ENCODE measurements at regions not wholly inside any gene's neighbourhood (a gene's known extent, or its start where the extent isn't known, plus 50 kb on each side); places are given as distances from the start of the nearest gene placed in this dataset.

- no peaks in the 10 kb centered on the region for H3K9me3 ChIP-seq (ENCODE audit: insufficient read depth, low read depth, low read length)
- no peaks in the 10 kb centered on the region for H3K36me3 ChIP-seq (ENCODE audit: insufficient read depth, low read length)
- TF ChIP-seq EZH2phosphoT487 (IDR thresholded peaks at IDR 0.05; ENCODE audit: borderline replicate concordance), result no peak
- TF ChIP-seq, protein P1, sequence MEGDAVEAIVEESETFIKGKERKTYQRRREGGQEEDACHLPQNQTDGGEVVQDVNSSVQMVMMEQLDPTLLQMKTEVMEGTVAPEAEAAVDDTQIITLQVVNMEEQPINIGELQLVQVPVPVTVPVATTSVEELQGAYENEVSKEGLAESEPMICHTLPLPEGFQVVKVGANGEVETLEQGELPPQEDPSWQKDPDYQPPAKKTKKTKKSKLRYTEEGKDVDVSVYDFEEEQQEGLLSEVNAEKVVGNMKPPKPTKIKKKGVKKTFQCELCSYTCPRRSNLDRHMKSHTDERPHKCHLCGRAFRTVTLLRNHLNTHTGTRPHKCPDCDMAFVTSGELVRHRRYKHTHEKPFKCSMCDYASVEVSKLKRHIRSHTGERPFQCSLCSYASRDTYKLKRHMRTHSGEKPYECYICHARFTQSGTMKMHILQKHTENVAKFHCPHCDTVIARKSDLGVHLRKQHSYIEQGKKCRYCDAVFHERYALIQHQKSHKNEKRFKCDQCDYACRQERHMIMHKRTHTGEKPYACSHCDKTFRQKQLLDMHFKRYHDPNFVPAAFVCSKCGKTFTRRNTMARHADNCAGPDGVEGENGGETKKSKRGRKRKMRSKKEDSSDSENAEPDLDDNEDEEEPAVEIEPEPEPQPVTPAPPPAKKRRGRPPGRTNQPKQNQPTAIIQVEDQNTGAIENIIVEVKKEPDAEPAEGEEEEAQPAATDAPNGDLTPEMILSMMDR (conservative IDR thresholded peaks at IDR 0.05; ENCODE audit: low read length), result no peak
- peak overlapping the region; percentile 48 for H3K9ac ChIP-seq (ENCODE audit: low read depth, low read length, poor library complexity, severe bottlenecking)
- H3K9me2 ChIP-seq (replicated peaks; ENCODE audit: low read depth, low read length), result no peaks in the 10 kb centered on the region
- peak overlapping the region; percentile 47; the same call in 1 of the 2 replicates for H2AFZ ChIP-seq (ENCODE audit: low read length)
- peak overlapping the region; percentile 14 for H3K4me3 ChIP-seq (ENCODE audit: low read length, poor library complexity, severe bottlenecking)
- H3K79me2 ChIP-seq (ENCODE audit: insufficient read depth, low read length), result no peaks in the 10 kb centered on the region
- H3F3A ChIP-seq (ENCODE audit: low read depth), result no peaks in the 10 kb centered on the region
- no peaks in the 10 kb centered on the region for H4K20me1 ChIP-seq (ENCODE audit: insufficient read depth, low read length, poor library complexity, severe bottlenecking)
- H3K27me3 ChIP-seq (ENCODE audit: insufficient read depth, low read length, poor library complexity, severe bottlenecking), result no peaks in the 10 kb centered on the region
- H3K4me2 ChIP-seq (ENCODE audit: low read depth, low read length, poor library complexity, severe bottlenecking), result peak overlapping the region; percentile 53
- H3K4me1 ChIP-seq (ENCODE audit: insufficient read depth, low read length, poor library complexity, severe bottlenecking), result peaks cover 32% of the 10 kb centered on the region
These were observed 107.2 kb upstream of the LYZL2 start for GRCh38 chr10:30736685-30737232.

DNA sequence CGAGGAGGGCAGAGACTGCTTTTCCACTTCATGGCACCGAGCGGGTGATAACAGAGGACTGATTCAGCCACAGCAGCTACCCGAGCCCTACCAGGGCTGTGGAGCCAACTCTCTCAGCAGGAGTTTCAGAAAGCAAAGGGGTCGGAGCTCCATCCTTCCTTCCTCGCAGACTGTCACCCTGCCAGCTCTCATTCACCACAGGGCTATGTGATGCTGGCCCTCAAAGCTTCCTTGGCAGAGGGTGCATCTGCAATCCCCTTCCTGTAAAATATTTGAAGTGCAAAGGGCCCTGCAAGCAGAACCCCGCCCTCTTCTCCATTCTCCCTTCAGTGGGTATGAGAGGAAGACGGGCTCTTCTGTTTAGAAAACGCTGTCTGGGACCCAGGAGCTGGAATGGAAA, 105.3 kb upstream of the LYZL2 start:
- H3K4me1 ChIP-seq (ENCODE audit: insufficient read depth, low read length, poor library complexity, severe bottlenecking), result peaks cover 32% of the 10 kb centered on the region
- H3K9ac ChIP-seq (ENCODE audit: low read depth, low read length, poor library complexity, severe bottlenecking), result peak overlapping the region; percentile 13
- peak overlapping the region; percentile 7; the same call in 1 of the 2 replicates for H2AFZ ChIP-seq (ENCODE audit: low read length)
- H3K79me2 ChIP-seq (ENCODE audit: insufficient read depth, low read length), result no peaks in the 10 kb centered on the region
- no peaks in the 10 kb centered on the region for H3K9me2 ChIP-seq (replicated peaks; ENCODE audit: low read depth, low read length)
- H3F3A ChIP-seq (ENCODE audit: low read depth), result no peaks in the 10 kb centered on the region
- H3K4me2 ChIP-seq (ENCODE audit: low read depth, low read length, poor library complexity, severe bottlenecking), result no peak overlapping the region
- no peaks in the 10 kb centered on the region for H3K27me3 ChIP-seq (ENCODE audit: insufficient read depth, low read length, poor library complexity, severe bottlenecking)
- no peak overlapping the region for H3K4me3 ChIP-seq (ENCODE audit: low read length, poor library complexity, severe bottlenecking)
- H4K20me1 ChIP-seq (ENCODE audit: insufficient read depth, low read length, poor library complexity, severe bottlenecking), result no peaks in the 10 kb centered on the region
- H3K36me3 ChIP-seq (ENCODE audit: insufficient read depth, low read length), result no peaks in the 10 kb centered on the region
- no peaks in the 10 kb centered on the region for H3K9me3 ChIP-seq (ENCODE audit: insufficient read depth, low read depth, low read length)
- TF ChIP-seq, protein P1 (conservative IDR thresholded peaks at IDR 0.05; ENCODE audit: low read length), result no peak
- TF ChIP-seq EZH2phosphoT487 (IDR thresholded peaks at IDR 0.05; ENCODE audit: borderline replicate concordance), result no peak

DNA sequence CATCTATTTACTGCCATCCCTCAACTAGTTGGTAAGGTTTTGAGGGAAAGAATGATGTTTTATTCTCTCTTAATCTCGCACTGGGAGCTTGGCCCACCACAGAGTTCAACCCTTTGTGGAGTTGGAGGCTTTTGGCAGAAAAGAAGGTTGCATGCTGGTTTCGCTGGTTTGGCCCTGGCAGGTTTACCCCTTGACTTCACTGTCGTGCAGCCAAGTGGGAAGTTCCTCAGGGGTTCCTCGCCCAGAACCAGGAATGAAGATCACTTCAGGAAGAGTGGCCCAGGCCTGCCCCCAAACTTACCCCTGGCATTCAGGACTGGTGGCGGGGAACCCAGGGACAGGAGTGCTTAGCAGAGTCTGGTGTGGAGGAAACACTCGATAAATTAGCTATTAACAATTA, 103.1 kb upstream of the LYZL2 start:
- Histone ChIP-seq H4K20me1 (ENCODE audit: insufficient read depth, low read length, poor library complexity, severe bottlenecking) (no peaks in the 10 kb centered on the region), H3K4me3 (ENCODE audit: low read length, poor library complexity, severe bottlenecking) (no peak overlapping the region), H3K79me2 (ENCODE audit: insufficient read depth, low read length) (no peaks in the 10 kb centered on the region)

More for the DNA sequence above, 103.1 kb upstream of the LYZL2 start:
- H3F3A ChIP-seq (ENCODE audit: low read depth), result no peaks in the 10 kb centered on the region
- no peak overlapping the region for H2AFZ ChIP-seq (ENCODE audit: low read length)
- H3K9ac ChIP-seq (ENCODE audit: low read depth, low read length, poor library complexity, severe bottlenecking), result no peak overlapping the region
- peaks cover 25% of the 10 kb centered on the region for H3K4me1 ChIP-seq (ENCODE audit: insufficient read depth, low read length, poor library complexity, severe bottlenecking)
- no peaks in the 10 kb centered on the region for H3K27me3 ChIP-seq (ENCODE audit: insufficient read depth, low read length, poor library complexity, severe bottlenecking)
- H3K9me2 ChIP-seq (replicated peaks; ENCODE audit: low read depth, low read length), result no peaks in the 10 kb centered on the region
- H3K36me3 ChIP-seq (ENCODE audit: insufficient read depth, low read length), result no peaks in the 10 kb centered on the region
- no peak overlapping the region for H3K4me2 ChIP-seq (ENCODE audit: low read depth, low read length, poor library complexity, severe bottlenecking)
- TF ChIP-seq EZH2phosphoT487 (IDR thresholded peaks at IDR 0.05; ENCODE audit: borderline replicate concordance), result no peak
- TF ChIP-seq, protein P1 (conservative IDR thresholded peaks at IDR 0.05; ENCODE audit: low read length), result no peak
- H3K9me3 ChIP-seq (ENCODE audit: insufficient read depth, low read depth, low read length), result no peaks in the 10 kb centered on the region
